ENCODE measurements at regions not wholly inside any gene's neighbourhood (a gene's known extent, or its start where the extent isn't known, plus 50 kb on each side); places are given as distances from the start of the nearest gene placed in this dataset.

GRCh38 chr5:2656206-2656605, 95.3 kb downstream of the IRX2 start:
- no peak for DNase-seq

GRCh38 chr5:2653991-2654390, 97.5 kb downstream of the IRX2 start:
- DNase-seq: no peak

DNA sequence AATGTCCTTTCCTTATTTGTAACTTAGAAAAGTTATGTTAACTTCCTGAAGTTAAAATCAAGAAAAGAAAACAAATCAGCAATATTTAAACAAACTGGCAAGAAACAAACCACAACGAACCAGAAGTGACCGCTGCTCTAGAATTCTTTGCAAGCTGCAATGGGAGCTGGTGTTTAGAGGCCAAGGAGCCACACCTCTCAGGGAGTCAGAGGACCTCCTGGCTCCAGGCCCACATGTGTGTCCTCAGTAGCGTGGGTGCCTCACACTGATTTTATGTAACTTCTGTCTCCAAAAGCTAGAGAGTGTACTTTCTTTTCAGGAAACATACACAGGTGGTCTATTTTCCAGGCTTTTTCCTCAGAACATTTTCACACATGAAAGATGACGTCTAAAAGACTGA, 100.4 kb downstream of the IRX2 start:
- no peak for DNase-seq

DNA sequence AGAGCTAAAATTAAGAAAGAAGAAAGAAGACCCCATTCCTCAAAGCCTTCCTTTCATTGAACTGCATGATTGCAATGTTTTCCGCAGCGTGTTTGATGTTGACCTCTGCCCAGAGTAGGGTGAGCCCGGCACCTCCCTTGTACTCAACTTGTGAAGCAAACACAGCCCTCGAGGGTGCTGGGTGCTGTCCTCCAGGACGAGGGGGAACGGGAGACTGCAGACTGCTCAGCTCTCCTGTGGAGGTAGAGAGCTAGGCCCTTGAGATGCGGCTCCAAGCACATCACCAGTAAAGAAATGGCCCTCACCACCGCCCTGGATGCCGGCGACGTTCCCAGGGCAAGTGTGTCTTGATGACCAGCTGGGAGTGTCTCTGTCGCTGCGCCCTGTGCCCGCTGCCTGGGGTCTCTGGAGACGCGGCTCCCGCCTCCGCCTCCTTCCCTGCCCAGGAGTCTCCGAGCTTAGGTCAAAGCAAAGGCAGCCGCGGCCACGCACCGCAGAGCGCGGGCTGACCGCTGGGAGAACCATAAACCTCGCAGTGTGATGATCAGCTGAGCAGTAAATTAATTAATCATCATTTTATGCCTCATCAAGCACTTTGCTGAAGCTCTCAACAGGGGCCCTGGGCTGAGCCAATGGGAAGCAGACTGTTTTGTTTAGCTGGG, 108.7 kb downstream of the IRX2 start:
- no peak for DNase-seq

- DNase-seq: no peak
These were observed 110.8 kb downstream of the IRX2 start for GRCh38 chr5:2640717-2641116.

DNA sequence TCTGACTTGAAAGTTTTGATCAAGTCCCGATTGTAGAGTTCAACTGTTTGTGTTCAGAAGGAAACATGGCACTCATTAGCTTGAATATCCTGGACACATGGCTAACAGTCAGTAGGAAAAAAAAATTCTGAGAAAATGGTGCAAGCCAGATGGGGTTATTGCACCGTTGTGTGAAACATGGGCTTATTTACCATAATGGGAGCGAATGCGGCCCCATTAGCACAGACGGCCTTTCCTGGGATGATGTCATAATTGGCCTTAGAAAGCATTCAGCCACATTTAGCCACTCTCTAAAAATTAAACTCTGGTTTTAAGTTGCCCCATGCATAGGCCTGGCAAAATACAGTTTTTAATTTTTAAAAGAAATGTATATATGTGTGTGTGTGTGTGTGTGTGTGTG, 112.1 kb downstream of the IRX2 start:
- DNase-seq: no peak

DNA sequence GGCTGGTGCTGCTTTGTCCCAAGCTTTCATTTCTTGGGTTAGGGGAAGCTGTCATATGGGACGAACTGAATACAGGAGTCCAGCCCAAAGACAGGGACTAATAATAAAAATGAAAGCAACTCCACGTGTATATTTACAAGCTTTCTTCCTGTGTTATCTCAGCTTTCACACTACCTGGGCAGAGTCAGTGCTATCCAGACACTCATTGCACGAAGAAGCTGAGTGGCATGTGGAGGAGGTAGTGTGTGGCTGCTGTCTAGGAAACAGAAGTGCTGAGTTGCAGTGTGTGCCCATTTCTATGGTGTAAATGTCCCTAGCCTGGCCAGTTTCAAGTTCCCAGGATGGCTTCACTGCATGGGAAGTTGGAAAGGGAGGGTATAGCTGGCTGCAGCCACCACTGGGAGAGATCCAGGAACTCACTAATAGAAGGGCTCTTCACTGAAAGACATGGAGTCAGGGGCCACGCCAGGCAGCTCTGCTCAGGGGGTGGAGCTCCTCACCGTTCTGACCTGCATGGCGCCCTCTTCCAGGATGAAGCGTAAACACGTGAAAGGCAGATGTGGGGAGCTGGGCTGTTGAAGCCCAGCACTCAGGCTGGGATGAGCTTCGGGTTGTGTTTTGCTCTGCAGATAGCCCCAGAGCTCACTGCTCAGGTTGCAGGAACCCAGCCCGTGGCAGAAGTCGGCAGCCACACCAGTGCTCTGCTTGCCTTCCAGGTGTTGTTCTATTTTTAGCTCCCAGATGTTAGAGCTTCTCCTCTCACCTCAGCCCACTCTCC, 116.9 kb downstream of the IRX2 start:
- DNase-seq: no peak

- DNase-seq: no peak
These were observed 117.5 kb downstream of the IRX2 start for GRCh38 chr5:2633992-2634391.

- no peak for DNase-seq
These were observed 119.7 kb downstream of the IRX2 start for GRCh38 chr5:2631758-2632157.

- no peak for DNase-seq
These were observed 122.4 kb downstream of the IRX2 start for GRCh38 chr5:2629045-2629444.

DNA sequence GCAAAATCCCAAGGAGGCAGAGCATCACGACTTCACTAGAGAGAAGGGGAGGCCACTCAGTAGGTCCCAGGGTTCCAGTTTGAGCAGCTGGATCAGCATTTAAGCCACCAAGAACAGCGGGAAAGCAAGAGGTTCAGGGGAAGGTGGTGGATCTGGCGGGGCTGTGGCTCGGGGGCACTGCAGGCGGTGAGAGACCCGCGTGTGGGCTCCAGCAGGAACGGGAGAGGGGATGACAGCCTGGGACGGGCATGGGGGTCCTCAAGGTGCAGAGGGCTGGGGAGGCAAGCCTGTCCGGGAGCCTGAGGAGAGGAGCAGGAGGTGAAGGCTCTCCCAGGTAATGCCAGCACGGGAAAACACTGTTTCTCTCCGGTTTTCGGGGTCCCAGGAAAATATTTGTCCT, 123.6 kb downstream of the IRX2 start:
- no peak for DNase-seq

DNA sequence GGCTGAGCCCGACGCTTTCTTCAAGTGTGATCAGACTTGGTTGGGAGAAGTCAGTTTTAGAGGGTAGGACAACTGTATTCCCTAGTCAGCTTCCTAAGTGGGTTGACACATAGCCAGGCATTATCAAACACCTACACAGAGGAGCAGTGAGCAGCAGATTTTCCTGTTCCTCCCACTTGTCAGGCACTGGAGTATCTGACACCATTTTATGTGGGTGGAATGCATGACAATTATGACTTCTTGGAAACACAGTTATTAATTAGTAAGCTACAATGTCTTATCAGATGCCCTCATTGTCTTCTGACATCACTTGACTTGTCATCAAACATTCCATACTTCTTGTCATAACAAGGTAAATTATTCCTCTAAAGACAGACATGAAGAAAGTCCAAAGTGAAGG, 124.9 kb downstream of the IRX2 start:
- no peak for DNase-seq

DNA sequence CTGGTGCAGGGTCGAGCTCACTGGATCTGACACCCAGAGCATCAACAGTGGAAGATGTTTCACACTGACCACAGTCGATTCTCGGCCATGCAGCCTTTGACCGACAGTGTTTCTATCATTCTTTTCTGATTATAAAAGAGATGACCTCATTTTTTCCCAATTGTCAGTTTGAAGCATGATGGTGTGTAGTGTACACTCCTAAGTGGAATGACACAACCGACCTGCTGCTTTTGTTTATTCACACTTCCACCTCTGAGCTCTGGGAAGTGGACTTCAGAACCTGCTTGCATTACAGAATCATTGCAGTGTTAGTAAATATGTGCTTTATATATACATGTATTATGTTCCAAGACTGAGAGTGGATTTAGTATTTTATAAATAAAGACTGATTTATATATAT, 128.6 kb downstream of the IRX2 start:
- DNase-seq: no peak

DNA sequence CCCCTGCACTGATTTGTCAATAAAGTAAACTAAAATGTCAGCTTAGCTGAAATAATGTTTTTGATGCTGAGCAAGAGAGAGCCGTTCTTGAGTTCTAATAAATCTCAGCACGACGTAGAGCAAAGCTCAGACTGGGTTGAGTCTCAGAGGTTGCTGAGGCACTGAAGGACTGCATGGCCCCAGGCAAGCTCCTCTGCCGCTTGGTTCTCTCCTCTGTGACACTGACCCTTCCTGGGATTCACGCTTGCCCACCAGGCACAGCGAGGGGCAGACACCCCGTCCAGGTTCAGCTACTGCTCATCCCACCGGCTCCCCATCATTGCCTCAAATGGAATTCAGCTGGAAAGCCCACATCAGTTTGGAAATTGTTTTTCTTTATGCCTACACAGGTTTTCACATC, 129.8 kb downstream of the IRX2 start:
- no peak for DNase-seq

DNA sequence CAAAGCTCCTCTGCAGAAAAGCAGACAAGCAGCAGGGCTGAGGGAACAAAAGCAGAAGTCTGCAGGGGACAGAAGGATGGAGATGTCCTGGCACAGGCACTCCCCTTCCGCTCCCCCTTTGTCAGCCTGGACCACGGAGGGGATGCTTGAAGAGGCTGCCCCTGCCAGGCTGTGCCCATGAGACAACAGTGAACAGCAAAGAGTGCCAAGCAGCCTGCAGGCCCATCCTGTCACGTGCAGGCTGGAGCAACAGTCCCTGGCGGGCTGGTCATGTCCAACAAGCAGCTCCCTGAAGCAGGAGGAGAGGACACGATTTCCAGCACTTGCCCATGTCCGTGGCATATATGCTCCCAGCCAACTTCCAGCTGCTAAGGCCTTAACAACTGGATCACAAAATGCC, 132.3 kb downstream of the IRX2 start:
- DNase-seq: no peak

DNA sequence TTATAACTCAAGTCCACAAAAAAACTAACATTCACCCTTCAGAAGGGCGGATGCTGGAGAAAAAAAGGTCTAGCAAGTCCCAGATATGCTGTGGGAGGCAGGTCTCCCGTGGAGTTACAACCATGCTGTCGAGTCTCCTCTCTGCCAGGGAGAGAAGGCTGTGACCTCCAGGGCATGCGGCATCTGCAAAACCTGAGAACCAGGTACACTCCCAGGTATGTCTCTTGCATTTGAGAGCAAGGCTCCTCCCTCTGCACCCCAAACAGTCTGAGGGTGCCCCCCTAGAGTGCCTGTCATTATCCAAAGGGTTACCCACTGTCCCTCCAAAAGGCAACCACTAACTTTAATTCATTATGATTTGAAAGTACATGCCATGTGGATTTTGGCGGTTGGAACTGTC, 134.0 kb downstream of the IRX2 start:
- no peak for DNase-seq

- no peak for DNase-seq
These were observed 135.6 kb downstream of the IRX2 start for GRCh38 chr5:2615917-2616316.

GRCh38 chr5:2614571-2614970, 136.9 kb downstream of the IRX2 start:
- no peak for DNase-seq

- no peak for DNase-seq
These were observed 139.8 kb downstream of the IRX2 start for GRCh38 chr5:2611659-2612058.

- DNase-seq: no peak
These were observed 140.5 kb downstream of the IRX2 start for GRCh38 chr5:2610986-2611385.

DNA sequence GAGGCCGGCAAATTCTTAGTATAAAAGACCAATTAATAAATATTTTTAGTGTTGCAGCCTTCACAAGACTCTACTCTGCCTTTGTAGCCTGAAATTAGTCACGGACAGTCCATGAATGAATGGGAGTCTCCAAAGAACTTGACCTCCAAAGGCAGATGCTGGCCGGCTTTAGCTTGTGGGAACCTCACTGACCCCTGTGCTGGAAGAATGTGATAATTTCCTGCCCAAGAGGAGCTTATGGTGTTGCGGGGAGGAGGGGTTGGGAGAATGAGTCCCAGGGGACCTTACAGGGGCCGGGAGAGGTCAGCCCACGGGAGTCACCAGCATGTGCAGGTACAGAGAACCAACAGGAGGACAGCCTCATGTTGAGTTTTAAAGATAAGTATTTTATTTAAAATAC, 143.1 kb downstream of the IRX2 start:
- no peak for DNase-seq

DNA sequence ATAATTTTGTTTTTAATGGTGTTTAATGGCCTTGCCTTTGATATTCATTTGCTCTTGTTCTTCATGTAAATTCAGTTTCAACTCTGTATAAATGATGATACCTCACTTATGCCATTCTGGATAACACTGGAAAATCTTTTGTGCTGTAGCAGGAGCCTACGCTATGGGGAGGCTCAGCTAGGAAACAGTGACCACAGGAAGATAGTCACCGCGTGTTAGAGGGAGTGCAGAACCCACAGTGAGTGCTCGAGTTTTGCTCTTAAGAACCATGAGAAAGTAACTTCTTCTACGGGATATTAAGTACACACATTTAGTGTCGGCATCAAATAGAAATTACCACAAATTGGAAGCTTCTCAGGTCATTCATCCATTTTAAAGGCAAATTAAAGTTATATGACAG, 143.9 kb downstream of the IRX2 start:
- no peak for DNase-seq

- no peak for DNase-seq
These were observed 148.3 kb downstream of the IRX2 start for GRCh38 chr5:2603272-2603575.

GRCh38 chr5:2602451-2603271, 148.8 kb downstream of the IRX2 start:
- DNase-seq: no peak
